Amniotic stem cell (primary cell): ENCODE measurements at regions not wholly inside any gene's neighbourhood (a gene's known extent, or its start where the extent isn't known, plus 50 kb on each side); places are given as distances from the start of the nearest gene placed in this dataset.
A peak's percentile ranks its signal among the peaks of the same experiment; 100 is the strongest.
"Not testable (repeated sequence)": the region's sequence is repeated elsewhere in the genome, so short reads cannot be mapped to it uniquely, and the experiment has no call there.

ENCODE experiments used
- DNase-seq: peaks from one replicate; lab custom pipeline; 2025; lab: John Stamatoyannopoulos, UW

DNA sequence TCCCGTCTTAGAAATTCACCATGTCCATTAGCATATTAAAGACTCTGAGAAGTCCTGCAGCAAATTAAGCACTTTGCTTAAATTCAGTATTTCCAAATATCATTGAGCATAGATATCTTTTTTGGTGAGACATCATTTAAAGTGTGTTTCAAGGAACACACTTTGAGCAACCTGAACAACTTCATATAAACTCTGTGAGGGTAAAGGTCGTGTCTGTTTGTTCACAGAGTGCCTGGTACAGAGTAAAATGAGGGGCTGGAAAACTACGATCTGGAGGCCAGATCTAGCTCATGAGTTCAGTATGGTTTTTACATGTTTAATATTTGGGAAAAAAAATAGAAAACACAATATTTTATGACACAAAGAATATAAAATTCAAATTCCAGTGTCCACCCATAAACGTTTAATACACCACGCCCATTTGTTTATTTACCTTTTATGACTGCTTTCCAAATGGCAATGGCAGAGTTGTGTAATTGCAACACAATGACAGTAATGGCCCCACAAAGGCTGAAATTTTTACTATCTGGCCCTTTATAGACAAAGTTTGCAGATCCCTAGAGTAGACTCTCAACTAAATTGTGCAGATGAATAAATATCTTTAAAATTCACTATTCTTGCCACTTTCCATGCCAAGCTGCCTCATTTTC is 67.4 kb downstream of the SNTN start:
- no peak for DNase-seq

DNA sequence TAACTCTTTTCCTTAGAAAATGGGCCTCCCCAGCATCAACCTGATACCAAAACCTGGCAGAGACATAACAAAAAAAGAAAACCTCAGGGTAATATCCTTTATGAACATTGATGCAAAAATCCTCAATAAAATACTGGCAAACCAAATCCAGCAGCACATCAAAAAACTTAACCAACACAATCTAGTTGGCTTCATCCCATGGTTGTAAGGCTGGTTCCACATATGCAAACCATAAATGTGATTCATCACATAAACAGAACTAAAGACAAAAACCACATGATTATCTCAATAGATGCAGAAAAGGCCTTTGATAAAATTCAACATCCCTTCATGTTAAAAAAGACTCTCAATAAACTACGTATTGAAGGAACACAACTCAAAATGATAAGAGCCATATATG is 68.5 kb downstream of the SNTN start:
- DNase-seq: not testable (repeated sequence)

GRCh38 chr3:63724987-63725386 is 72.5 kb downstream of the SNTN start:
- DNase-seq: peak; percentile 36

- DNase-seq: no peak
These were observed 74.2 kb downstream of the SNTN start for GRCh38 chr3:63726656-63727055.

DNA sequence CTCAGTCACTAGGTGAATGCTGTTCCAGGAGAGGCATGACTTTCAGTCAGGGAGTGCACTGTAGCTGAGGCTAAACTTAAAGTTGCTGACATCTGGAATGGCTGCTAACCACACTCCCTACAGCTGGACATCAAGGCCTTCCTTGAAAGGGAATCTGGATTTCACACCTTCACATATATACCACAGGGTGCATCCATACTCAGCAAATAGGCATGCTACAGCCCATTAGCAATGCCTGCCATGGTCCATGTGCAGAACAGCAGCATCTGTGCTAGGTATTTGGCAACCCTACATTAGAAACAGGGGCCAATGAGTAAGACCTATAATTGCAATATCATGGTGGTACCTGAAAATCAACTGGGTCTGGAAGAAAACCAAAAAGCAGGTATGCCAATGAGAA is 74.8 kb downstream of the SNTN start:
- no peak for DNase-seq

- no peak for DNase-seq
These were observed 79.4 kb downstream of the SNTN start for GRCh38 chr3:63731866-63732265.

DNA sequence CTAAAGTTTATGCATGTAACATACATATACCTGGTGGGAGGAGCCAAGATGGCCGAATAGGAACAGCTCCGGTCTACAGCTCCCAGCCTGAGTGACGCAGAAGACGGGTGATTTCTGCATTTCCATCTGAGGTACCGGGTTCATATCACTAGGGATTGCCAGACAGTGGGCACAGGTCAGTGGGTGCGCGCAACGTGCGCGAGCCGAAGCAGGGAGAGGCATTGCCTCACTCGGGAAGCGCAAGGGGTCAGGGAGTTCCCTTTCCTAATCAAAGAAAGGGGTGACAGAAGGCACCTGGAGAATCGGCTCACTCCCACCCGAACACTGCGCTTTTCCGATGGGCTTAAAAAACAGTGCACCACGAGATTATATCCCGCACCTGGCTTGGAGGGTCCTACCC is 80.8 kb downstream of the SNTN start:
- DNase-seq: not testable (repeated sequence)

DNA sequence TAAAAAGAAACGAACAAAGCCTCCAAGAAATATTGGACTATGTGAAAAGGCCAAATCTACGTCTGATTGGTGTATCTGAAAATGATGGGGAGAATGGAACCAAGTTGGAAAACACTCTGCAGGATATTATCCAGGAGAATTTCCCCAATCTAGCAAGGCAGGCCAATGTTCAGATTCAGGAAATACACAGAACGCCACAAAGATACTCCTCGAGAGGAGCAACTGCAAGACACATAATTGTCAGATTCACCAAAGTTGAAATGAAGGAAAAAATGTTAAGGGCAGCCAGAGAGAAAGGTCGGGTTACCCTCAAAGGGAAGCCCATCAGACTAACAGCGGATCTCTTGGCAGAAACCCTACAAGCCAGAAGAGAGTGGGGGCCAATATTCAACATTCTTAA is 82.2 kb downstream of the SNTN start:
- not testable (repeated sequence) for DNase-seq

DNA sequence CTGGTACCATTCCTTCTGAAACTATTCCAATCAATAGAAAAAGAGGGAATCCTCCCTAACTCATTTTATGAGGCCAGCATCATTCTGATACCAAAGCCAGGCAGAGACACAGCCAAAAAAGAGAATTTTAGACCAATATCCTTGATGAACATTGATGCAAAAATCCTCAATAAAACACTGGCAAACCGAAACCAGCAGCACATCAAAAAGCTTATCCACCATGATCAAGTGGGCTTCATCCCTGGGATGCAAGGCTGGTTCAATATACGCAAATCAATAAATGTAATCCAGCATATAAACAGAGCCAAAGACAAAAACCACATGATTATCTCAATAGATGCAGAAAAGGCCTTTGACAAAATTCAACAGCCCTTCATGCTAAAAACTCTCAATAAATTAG is 82.3 kb upstream of the C3orf49 start:
- not testable (repeated sequence) for DNase-seq

DNA sequence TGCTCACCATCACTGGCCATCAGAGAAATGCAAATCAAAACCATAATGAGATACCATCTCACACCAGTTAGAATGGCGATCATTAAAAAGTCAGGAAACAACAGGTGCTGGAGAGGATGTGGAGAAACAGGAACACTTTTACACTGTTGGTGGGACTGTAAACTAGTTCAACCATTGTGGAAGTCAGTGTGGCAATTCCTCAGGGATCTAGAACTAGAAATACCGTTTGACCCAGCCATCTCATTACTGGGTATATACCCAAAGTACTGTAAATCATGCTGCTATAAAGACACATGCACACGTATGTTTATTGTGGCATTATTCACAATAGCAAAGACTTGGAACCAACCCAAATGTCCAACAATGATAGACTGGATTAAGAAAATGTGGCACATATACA is 80.5 kb upstream of the C3orf49 start:
- DNase-seq: not testable (repeated sequence)

- DNase-seq: no peak
These were observed 79.6 kb upstream of the C3orf49 start for GRCh38 chr3:63739474-63739873.

- no peak for DNase-seq
These were observed 79.0 kb upstream of the C3orf49 start for GRCh38 chr3:63740116-63740515.

DNA sequence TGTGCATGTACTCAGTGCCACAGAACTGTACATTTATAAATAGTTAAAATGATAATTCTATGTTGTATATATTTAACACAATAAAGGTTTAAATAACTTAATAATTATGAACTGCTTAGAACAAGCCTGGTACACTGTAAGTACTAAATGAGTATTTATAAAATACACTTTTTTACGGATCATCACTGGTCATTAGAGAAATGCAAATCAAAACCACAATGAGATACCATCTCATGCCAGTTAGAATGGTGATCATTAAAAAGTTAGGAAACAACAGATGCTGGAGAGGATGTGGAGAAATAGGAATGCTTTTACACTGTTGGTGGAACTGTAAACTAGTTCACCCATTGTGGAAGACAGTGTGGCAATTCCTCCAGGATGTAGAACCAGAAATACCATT is 74.4 kb upstream of the C3orf49 start:
- not testable (repeated sequence) for DNase-seq

DNA sequence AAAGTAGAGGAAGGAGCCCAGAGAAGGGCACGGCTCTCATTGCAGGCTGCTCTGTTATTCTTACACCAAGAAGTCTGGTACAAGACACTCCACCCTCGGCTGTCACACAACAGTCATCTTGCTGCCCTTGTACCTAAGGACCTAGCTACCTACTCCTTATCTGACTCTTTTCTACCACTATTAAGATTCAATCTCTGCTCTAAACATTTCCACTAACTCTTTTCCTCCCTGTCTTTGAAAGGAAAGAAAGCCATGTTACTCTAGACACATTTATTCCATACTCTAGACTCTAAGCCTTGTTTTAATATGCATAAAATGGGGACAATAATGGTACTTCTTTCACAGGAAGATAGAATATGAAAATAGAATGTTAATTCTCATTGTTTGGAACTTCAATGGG is 73.3 kb upstream of the C3orf49 start:
- DNase-seq: no peak

DNA sequence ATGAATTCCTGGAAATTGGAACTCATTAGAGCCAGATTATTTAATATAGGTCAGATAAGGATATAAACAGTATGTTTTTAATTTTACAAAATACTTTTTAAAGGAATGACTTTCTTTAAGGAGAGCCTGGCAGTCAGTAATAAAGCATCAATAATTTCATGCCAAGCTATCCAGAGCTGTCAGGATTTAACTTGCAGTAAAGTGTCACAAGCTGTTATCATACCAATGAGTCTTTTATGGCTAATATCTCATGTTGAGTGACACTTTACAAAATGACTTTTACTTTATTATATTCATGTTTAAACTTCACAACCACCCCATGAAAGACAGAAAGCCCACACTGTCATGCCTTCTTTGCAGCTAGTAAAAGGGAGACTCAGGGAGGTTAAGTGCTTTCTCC is 72.9 kb upstream of the C3orf49 start:
- DNase-seq: no peak

- no peak for DNase-seq
These were observed 67.6 kb upstream of the C3orf49 start for GRCh38 chr3:63751459-63751858.

- DNase-seq: no peak
These were observed 65.5 kb upstream of the C3orf49 start for GRCh38 chr3:63753567-63753966.

- DNase-seq: no peak
These were observed 65.1 kb upstream of the C3orf49 start for GRCh38 chr3:63753995-63754394.

- DNase-seq: peak; percentile 14
These were observed 56.9 kb upstream of the C3orf49 start for GRCh38 chr3:63762180-63762579.

- no peak for DNase-seq
These were observed 56.1 kb upstream of the C3orf49 start for GRCh38 chr3:63762934-63763550.

DNA sequence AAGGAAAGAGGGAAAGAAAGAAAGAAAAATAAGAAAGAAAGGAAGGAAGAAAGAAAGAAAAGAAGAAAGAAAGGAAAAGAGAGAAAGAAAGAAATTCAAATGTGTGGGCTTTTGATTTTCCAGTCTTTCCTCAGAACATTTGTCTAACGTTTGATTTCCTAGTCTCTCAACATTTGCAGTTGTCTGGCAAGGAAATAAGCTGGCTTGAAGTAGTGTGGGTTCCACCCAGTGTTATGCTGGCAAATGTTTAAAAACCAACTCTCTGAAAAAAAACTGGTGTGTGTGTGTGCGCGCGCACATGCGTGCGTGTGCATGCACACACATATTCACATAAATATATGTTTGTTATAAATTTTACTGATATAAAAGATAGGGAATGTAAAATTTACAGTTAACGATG is 54.6 kb upstream of the C3orf49 start:
- no peak for DNase-seq

GRCh38 chr3:63766261-63766660 is 52.8 kb upstream of the C3orf49 start:
- DNase-seq: no peak

DNA sequence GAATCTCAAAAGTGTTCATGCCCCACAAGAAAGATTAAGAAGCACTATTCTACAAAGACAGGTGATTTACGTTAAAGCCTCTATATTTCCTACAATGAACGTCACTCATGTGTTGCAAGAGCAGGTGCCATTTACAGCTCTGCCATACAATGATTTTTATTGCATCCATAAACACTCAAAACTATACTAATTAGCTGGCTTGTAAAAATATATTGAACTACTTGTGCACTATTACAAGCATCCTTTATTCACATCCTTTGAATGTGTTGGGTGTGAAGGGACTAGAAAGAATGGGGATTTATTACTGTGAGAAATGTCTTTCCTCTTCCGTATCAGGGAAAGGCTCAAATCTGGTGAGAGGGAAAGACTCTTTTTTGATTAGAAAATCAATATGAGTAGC is 50.7 kb upstream of the C3orf49 start:
- no peak for DNase-seq

GRCh38 chr3:63768888-63769287 is 50.2 kb upstream of the C3orf49 start:
- no peak for DNase-seq
